ENCODE measurements at regions not wholly inside any gene's neighbourhood (a gene's known extent, or its start where the extent isn't known, plus 50 kb on each side); places are given as distances from the start of the nearest gene placed in this dataset.

GRCh38 chr19:30277941-30278881 is 94.0 kb upstream of the ZNF536 start:
- H3K36me3 ChIP-seq (replicated peaks in 1 of 2; ENCODE audit: control insufficient read depth in 1 of 2, insufficient read depth in 2 of 2, low read length in 1 of 2) = no peaks in the 10 kb centered on the region
- no peak for TF ChIP-seq NRF1 (IDR thresholded peaks at IDR 0.05; ENCODE audit: low read depth, low read length)
- no peak for TF ChIP-seq CHD2 (IDR thresholded peaks at IDR 0.05; ENCODE audit: low read length, partially characterized antibody)
- TF ChIP-seq CTCF (IDR thresholded peaks at IDR 0.05) = no peak
- TF ChIP-seq GATA2 (CRISPR knock-in tag; IDR thresholded peaks at IDR 0.05) = no peak
- TF ChIP-seq SMC3 (IDR thresholded peaks at IDR 0.05; ENCODE audit: low read depth, low read length) = no peak
- no peak for TF ChIP-seq FOSL2 (IDR thresholded peaks at IDR 0.05; ENCODE audit: borderline replicate concordance, low read depth)
- no peak for TF ChIP-seq REST (IDR thresholded peaks at IDR 0.05; ENCODE audit: low read depth, low read length)
- TF ChIP-seq ZBTB33 (IDR thresholded peaks at IDR 0.05; ENCODE audit: borderline replicate concordance, low read depth) = no peak
- TF ChIP-seq RXRA (IDR thresholded peaks at IDR 0.05; ENCODE audit: borderline replicate concordance, low read depth) = no peak
- no peak for TF ChIP-seq MXI1 (IDR thresholded peaks at IDR 0.05; ENCODE audit: low read depth, low read length)
- no peak for TF ChIP-seq FOXM1 (IDR thresholded peaks at IDR 0.05; ENCODE audit: low read depth)
- TF ChIP-seq USF2 (IDR thresholded peaks at IDR 0.05; ENCODE audit: borderline replicate concordance, low read depth, low read length) = no peak
- TF ChIP-seq MEF2A (IDR thresholded peaks at IDR 0.05; ENCODE audit: borderline replicate concordance, low read depth) = no peak
- H3K9me3 ChIP-seq = peaks cover 5% of the 10 kb centered on the region; the same call in 1 of the 2 replicates
- H3K4me1 ChIP-seq (ENCODE audit: control insufficient read depth in 1 of 2, insufficient read depth in 2 of 2, low read depth in 1 of 2, low read length in 1 of 2) = peaks cover 0 to 12% of the 10 kb centered on the region in 2 experiments; a peak in 1 of 4 replicates
- POLR2A ChIA-PET = no interaction called here
- H3K9me2 ChIP-seq = no peaks in the 10 kb centered on the region
- WGBS (ENCODE audit: low lambda C conversion rate) = 30% methylated on average over 15 of the region's 16 CpGs
- no peaks in the 10 kb centered on the region for H3F3A ChIP-seq (replicated peaks; ENCODE audit: insufficient read depth)
- DNase-seq = no peak
- no peak overlapping the region for H3K4me2 ChIP-seq
- CTCF ChIA-PET = no interaction called here
- no peaks in the 10 kb centered on the region for H3K27me3 ChIP-seq (ENCODE audit: insufficient read depth)
- H3K4me3 ChIP-seq (ENCODE audit: low read depth in 2 of 2, low read length in 1 of 2) = no peak overlapping the region
- H4K20me1 ChIP-seq (ENCODE audit: insufficient read depth) = no peaks in the 10 kb centered on the region
- no peaks in the 10 kb centered on the region for H3K79me2 ChIP-seq (ENCODE audit: insufficient read depth)
- H3K9ac ChIP-seq = no peak overlapping the region
- no peak overlapping the region for H3K27ac ChIP-seq (ENCODE audit: low read depth in 2 of 2, low read length in 1 of 2)
- no peak overlapping the region for H2AFZ ChIP-seq (ENCODE audit: low read depth)

Data from SK-N-SH (cell line).